Neural progenitor cell (in vitro differentiated cells): ENCODE measurements at regions not wholly inside any gene's neighbourhood (a gene's known extent, or its start where the extent isn't known, plus 50 kb on each side); places are given as distances from the start of the nearest gene placed in this dataset.
"Not testable (repeated sequence)": the region's sequence is repeated elsewhere in the genome, so short reads cannot be mapped to it uniquely, and the experiment has no call there.

Source experiments
- DNase-seq: peaks from one replicate; pipeline ENCODE4 v3.0.0-alpha.2; 2016; ENCODE audit warnings: low spot score
- H2AFZ ChIP-seq: fragments of 200-600 bp; sonication (generic); replicated peaks from 2 replicates; pipeline ENCODE4 v1.6.1; 2016; ENCODE audit warnings: antibody characterized with exemption
- H3F3A ChIP-seq: fragments of 200-600 bp; sonication (generic); 2 replicates; pipeline ENCODE4 v1.6.1; 2016; ENCODE audit warnings: antibody characterized with exemption, low read depth
- H3K27ac ChIP-seq: fragments of 200-600 bp; sonication (generic); 2 replicates; pipeline ENCODE4 v1.5.1; 2016; ENCODE audit warnings: mild to moderate bottlenecking
- H3K27me3 ChIP-seq: fragments of 200-600 bp; sonication (generic); 2 replicates; pipeline ENCODE4 v1.6.1; 2016; ENCODE audit warnings: mild to moderate bottlenecking, moderate library complexity
- H3K36me3 ChIP-seq: fragments of 200-600 bp; sonication (generic); 2 replicates; pipeline ENCODE4 v1.5.1; 2016
- H3K4me1 ChIP-seq: fragments of 200-600 bp; sonication (generic); 2 replicates; pipeline ENCODE4 v1.6.1; 2016; ENCODE audit warnings: mixed run types
- H3K4me2 ChIP-seq: fragments of 200-600 bp; sonication (generic); 2 replicates; pipeline ENCODE4 v1.6.1; 2016
- H3K4me3 ChIP-seq: fragments of 200-600 bp; sonication (generic); 2 replicates; pipeline ENCODE4 v1.5.1; 2016
- H3K79me2 ChIP-seq: fragments of 200-600 bp; sonication (generic); 2 replicates; pipeline ENCODE4 v1.6.1; 2016; ENCODE audit warnings: low read depth
- H3K9ac ChIP-seq: fragments of 200-600 bp; sonication (generic); 2 replicates; pipeline ENCODE4 v1.6.1; 2016
- H3K9me3 ChIP-seq: fragments of 200-600 bp; sonication (generic); 2 replicates; pipeline ENCODE4 v1.5.1; 2016; ENCODE audit warnings: low read depth
- H4K20me1 ChIP-seq: fragments of 200-600 bp; sonication (generic); 2 replicates; pipeline ENCODE4 v1.6.1; 2016; ENCODE audit warnings: low read depth
- H3K27ac Mint-ChIP-seq: 3 replicates; pipeline ENCODE4 v1.8.0; 2021; ENCODE audit warnings: mixed read lengths
- H3K27me3 Mint-ChIP-seq: 2 replicates; pipeline ENCODE4 v1.8.0; 2022; ENCODE audit warnings: low read depth, mild to moderate bottlenecking, inconsistent platforms, moderate library complexity, mixed read lengths; ENCODE audit not compliant: insufficient read depth
- H3K36me3 Mint-ChIP-seq: 3 replicates; pipeline ENCODE4 v1.8.0; 2021; ENCODE audit warnings: mixed read lengths
- H3K4me1 Mint-ChIP-seq: 3 replicates; pipeline ENCODE4 v1.8.0; 2021; ENCODE audit warnings: mixed read lengths
- H3K4me3 Mint-ChIP-seq: 3 replicates; pipeline ENCODE4 v1.8.0; 2021; ENCODE audit warnings: mild to moderate bottlenecking, moderate library complexity, mixed read lengths
- H3K9me3 Mint-ChIP-seq: 3 replicates; pipeline ENCODE4 v1.8.0; 2020; ENCODE audit warnings: mixed read lengths
- CTCF ChIP-seq: fragments of 200-600 bp; sonication (generic); IDR thresholded peaks from 2 replicates; pipeline ENCODE4 v1.5.1; 2017; ENCODE audit warnings: antibody characterized with exemption, mild to moderate bottlenecking
- EZH2 ChIP-seq: fragments of 200-600 bp; sonication (generic); IDR thresholded peaks from 2 replicates; pipeline ENCODE4 v1.6.1; 2017; ENCODE audit warnings: antibody characterized with exemption, mild to moderate bottlenecking, moderate library complexity
- EZH2phosphoT487 ChIP-seq: fragments of 200-600 bp; sonication (generic); IDR thresholded peaks from 2 replicates; pipeline ENCODE4 v1.6.1; 2017; ENCODE audit warnings: antibody characterized with exemption

- DNase-seq, result no peak
- Mint-ChIP-seq H3K4me3 (no peak overlapping the region), H3K4me1 (no peaks in the 10 kb centered on the region), H3K9me3 (peaks cover 32% of the 10 kb centered on the region), H3K36me3 (no peaks in the 10 kb centered on the region), H3K27me3 (peaks cover 11% of the 10 kb centered on the region), H3K27ac (no peak overlapping the region)
- Histone ChIP-seq H2AFZ (no peak overlapping the region), H3K9me3 (peaks cover 13% of the 10 kb centered on the region), H3F3A (no peaks in the 10 kb centered on the region), H3K27me3 (no peaks in the 10 kb centered on the region), H3K4me2 (no peak overlapping the region), H3K4me3 (no peak overlapping the region), H3K9ac (no peak overlapping the region), H3K27ac (no peak overlapping the region), H3K4me1 (no peaks in the 10 kb centered on the region), H3K36me3 (no peaks in the 10 kb centered on the region), H3K79me2 (no peaks in the 10 kb centered on the region), H4K20me1 (no peaks in the 10 kb centered on the region)
- TF ChIP-seq EZH2 (no peak), EZH2phosphoT487 (no peak), CTCF (no peak)
These were observed 645.1 kb downstream of the TBC1D22A start for GRCh38 chr22:47407461-47408025.

GRCh38 chr22:47406896-47407295 is 644.4 kb downstream of the TBC1D22A start:
- Mint-ChIP-seq H3K4me1 (no peaks in the 10 kb centered on the region), H3K36me3 (no peaks in the 10 kb centered on the region), H3K27ac (no peak overlapping the region), H3K4me3 (no peak overlapping the region), H3K27me3 (peaks cover 12% of the 10 kb centered on the region), H3K9me3 (peaks cover 32% of the 10 kb centered on the region)
- H3K9me3 ChIP-seq, result peaks cover 9% of the 10 kb centered on the region
- no peaks in the 10 kb centered on the region for H3K27me3 ChIP-seq
- H2AFZ ChIP-seq, result no peak overlapping the region
- H3K4me2 ChIP-seq, result no peak overlapping the region
- H3K27ac ChIP-seq, result no peak overlapping the region
- no peak overlapping the region for H3K4me3 ChIP-seq
- H3F3A ChIP-seq, result no peaks in the 10 kb centered on the region
- H3K36me3 ChIP-seq, result no peaks in the 10 kb centered on the region
- no peaks in the 10 kb centered on the region for H3K4me1 ChIP-seq
- TF ChIP-seq EZH2 (no peak), EZH2phosphoT487 (no peak), CTCF (no peak)
- H3K9ac ChIP-seq, result no peak overlapping the region
- no peak for DNase-seq
- no peaks in the 10 kb centered on the region for H3K79me2 ChIP-seq
- H4K20me1 ChIP-seq, result no peaks in the 10 kb centered on the region

GRCh38 chr22:47406180-47406834 is 643.9 kb downstream of the TBC1D22A start:
- H2AFZ ChIP-seq, result no peak overlapping the region
- H3K4me1 Mint-ChIP-seq, result no peaks in the 10 kb centered on the region
- no peaks in the 10 kb centered on the region for H3K27me3 ChIP-seq
- H3K4me2 ChIP-seq, result no peak overlapping the region
- H3F3A ChIP-seq, result no peaks in the 10 kb centered on the region
- H3K27me3 Mint-ChIP-seq, result peaks cover 13% of the 10 kb centered on the region
- H3K4me1 ChIP-seq, result no peaks in the 10 kb centered on the region
- H3K27ac Mint-ChIP-seq, result no peak overlapping the region
- H3K36me3 ChIP-seq, result no peaks in the 10 kb centered on the region
- no peaks in the 10 kb centered on the region for H3K36me3 Mint-ChIP-seq
- no peak for TF ChIP-seq EZH2
- no peak for TF ChIP-seq EZH2phosphoT487
- no peak for TF ChIP-seq CTCF
- peaks cover 32% of the 10 kb centered on the region for H3K9me3 Mint-ChIP-seq
- no peak overlapping the region for H3K9ac ChIP-seq
- H3K4me3 ChIP-seq, result no peak overlapping the region
- no peak overlapping the region for H3K4me3 Mint-ChIP-seq
- DNase-seq, result no peak
- H3K27ac ChIP-seq, result no peak overlapping the region
- H3K79me2 ChIP-seq, result no peaks in the 10 kb centered on the region
- H4K20me1 ChIP-seq, result no peaks in the 10 kb centered on the region
- H3K9me3 ChIP-seq, result peaks cover 3% of the 10 kb centered on the region

GRCh38 chr22:47405222-47405621 is 642.8 kb downstream of the TBC1D22A start:
- not testable (repeated sequence) for H3K4me2 ChIP-seq, H3K27ac ChIP-seq, H4K20me1 ChIP-seq, H3K79me2 ChIP-seq, H3K27me3 ChIP-seq, H3K27ac Mint-ChIP-seq, H2AFZ ChIP-seq, H3K4me3 Mint-ChIP-seq, H3K4me1 ChIP-seq, H3K36me3 ChIP-seq, H3K4me1 Mint-ChIP-seq, H3K36me3 Mint-ChIP-seq, DNase-seq, H3K4me3 ChIP-seq, H3K9ac ChIP-seq, H3K9me3 ChIP-seq, H3F3A ChIP-seq
- H3K27me3 Mint-ChIP-seq, result peaks cover 13% of the 10 kb centered on the region
- peaks cover 27% of the 10 kb centered on the region for H3K9me3 Mint-ChIP-seq
